K562 (cell line): ENCODE measurements at regions not wholly inside any gene's neighbourhood (a gene's known extent, or its start where the extent isn't known, plus 50 kb on each side); places are given as distances from the start of the nearest gene placed in this dataset.

Experiments used
- CEBPB ChIP-seq: fragments of 450-650 bp; IDR thresholded peaks from 2 replicates; pipeline ENCODE4 v1.6.1; 2016; ENCODE audit warnings: missing genetic modification characterization, missing compliant biosample characterization
- EP300 ChIP-seq: IDR thresholded peaks from 2 replicates; pipeline ENCODE4 v1.6.1; 2012; ENCODE audit warnings: low read length, improper control_type of control experiment
- HEY1 ChIP-seq: fragments of 250-450 bp; sonication (Bioruptor Pico); IDR thresholded peaks from 2 replicates; pipeline ENCODE4 v1.5.0; 2020; ENCODE audit warnings: mild to moderate bottlenecking, moderate library complexity, borderline replicate concordance
- SREBF2 ChIP-seq: sonication (generic); formaldehyde crosslinking; IDR thresholded peaks from 2 replicates; pipeline ENCODE4 v1.4.0; 2020; ENCODE audit warnings: mild to moderate bottlenecking, missing genetic modification reagents
- TSC22D4 ChIP-seq: fragments of 450-650 bp; IDR thresholded peaks from 2 replicates; pipeline ENCODE4 v1.6.1; 2016; ENCODE audit warnings: missing genetic modification characterization, missing biosample characterization, control low read depth

DNA sequence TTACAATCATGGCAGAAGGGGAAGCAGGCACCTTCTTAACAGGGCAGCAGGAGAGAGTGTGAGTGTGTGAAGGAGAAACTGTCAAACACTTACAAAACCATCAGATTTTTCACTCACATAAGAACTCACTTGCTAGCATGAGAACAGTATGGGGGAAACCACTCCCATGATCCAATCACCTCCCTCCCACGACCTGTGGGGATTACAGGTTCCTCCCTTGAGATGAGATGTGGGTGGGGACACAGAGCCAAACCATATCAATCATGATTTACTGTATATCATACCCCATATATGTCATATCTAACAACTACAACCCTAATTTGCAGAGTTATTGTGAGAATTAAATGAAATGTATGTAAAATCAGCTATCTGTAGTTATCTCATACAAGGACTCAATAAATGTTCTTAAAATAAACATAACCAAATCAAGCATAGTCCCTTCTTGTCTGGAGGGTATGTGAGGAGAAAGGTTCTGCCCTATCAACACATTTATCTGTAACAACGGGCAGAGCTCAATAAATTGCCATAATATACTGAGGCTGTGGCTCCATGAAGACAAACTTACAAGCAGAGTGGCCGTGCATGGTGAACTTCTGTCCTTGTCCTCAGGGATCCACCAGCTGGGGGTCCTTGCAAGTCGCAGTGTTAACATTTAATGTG, 504.7 kb downstream of the SOX2 start:
- TF ChIP-seq SREBF2 (CRISPR knock-in tag) (no peak), EP300 (no peak), HEY1 (no peak), TSC22D4 (tag) (no peak), CEBPB (tag) (no peak)
